ENCODE measurements at regions not wholly inside any gene's neighbourhood (a gene's known extent, or its start where the extent isn't known, plus 50 kb on each side); places are given as distances from the start of the nearest gene placed in this dataset.
"Not testable (repeated sequence)": the region's sequence is repeated elsewhere in the genome, so short reads cannot be mapped to it uniquely, and the experiment has no call there.

GRCh38 chr6:44037276-44037675, 90.0 kb downstream of the MRPL14 start:
- BruUV-seq (replicated peaks), result not testable (repeated sequence)

GRCh38 chr6:44036699-44037101, 90.6 kb downstream of the MRPL14 start:
- POLR2A ChIA-PET, result no interaction called here
- WGBS (ENCODE audit: low lambda C conversion rate), result 12% methylated on average over 9 of the region's 9 CpGs
- TF ChIP-seq TBX2 (CRISPR knock-in tag; IDR thresholded peaks at IDR 0.05; ENCODE audit: borderline replicate concordance), result peak; percentile 13; the same call in 1 of the 2 replicates
- TF ChIP-seq ZNF878 (CRISPR knock-in tag; IDR thresholded peaks at IDR 0.05), result no peak
- TF ChIP-seq RCOR2 (CRISPR knock-in tag; IDR thresholded peaks at IDR 0.05), result 0 out of 2 replicates have a peak, but pooled peaks have one; percentile 29
- peak; percentile 55; the same call in 1 of the 2 replicates for TF ChIP-seq ZNF646 (CRISPR knock-in tag; IDR thresholded peaks at IDR 0.05)
- peak; percentile 31; the same call in 1 of the 2 replicates for TF ChIP-seq FOXK1 (CRISPR knock-in tag; IDR thresholded peaks at IDR 0.05; ENCODE audit: borderline replicate concordance, low read depth)
- no peak for TF ChIP-seq ZNF44 (CRISPR knock-in tag; IDR thresholded peaks at IDR 0.05)
- TF ChIP-seq HNRNPL (IDR thresholded peaks at IDR 0.05; ENCODE audit: low read depth, low read length), result no peak
- peak; percentile 27; the same call in 1 of the 2 replicates for TF ChIP-seq MAX (IDR thresholded peaks at IDR 0.05)
- TF ChIP-seq ZNF546 (CRISPR knock-in tag; conservative IDR thresholded peaks at IDR 0.05), result 0 out of 2 replicates have a peak, but pooled peaks have one; percentile 27
- TF ChIP-seq MYNN (CRISPR knock-in tag; IDR thresholded peaks at IDR 0.05; ENCODE audit: low read depth), result no peak
- TF ChIP-seq MIXL1 (CRISPR knock-in tag; IDR thresholded peaks at IDR 0.05), result no peak

More at GRCh38 chr6:44037276-44037675, 90.0 kb downstream of the MRPL14 start:
- TF ChIP-seq SP2 (CRISPR knock-in tag; IDR thresholded peaks at IDR 0.05), result 0 out of 2 replicates have a peak, but pooled peaks have one; percentile 22
- TF ChIP-seq CEBPG (CRISPR knock-in tag; IDR thresholded peaks at IDR 0.05), result peak; percentile 72
- TF ChIP-seq ZNF605 (CRISPR knock-in tag; IDR thresholded peaks at IDR 0.05), result peak; percentile 60; the same call in 1 of the 2 replicates
- TF ChIP-seq ZNF501 (CRISPR knock-in tag; IDR thresholded peaks at IDR 0.05), result peak; percentile 31; the same call in 1 of the 2 replicates
- TF ChIP-seq ZNF607 (CRISPR knock-in tag; IDR thresholded peaks at IDR 0.05; ENCODE audit: borderline replicate concordance), result 0 out of 2 replicates have a peak, but pooled peaks have one; percentile 62
- H3K9me3 ChIP-seq (ENCODE audit: low read length); H4K20me1 ChIP-seq (ENCODE audit: insufficient read depth, low read length); ATAC-seq; CTCF ChIA-PET (ENCODE audit: low intra/inter-chr PET ratio, low total read pairs); in situ Hi-C loops (cut with HindIII; ENCODE audit: extremely low pct_ligation_motif_present, low pct_unique_long_range_greater_than_20kb); POLR2A ChIA-PET; H3K79me2 ChIP-seq (ENCODE audit: insufficient read depth, low read length); DNase-seq (ENCODE audit: low spot score); intact Hi-C loops (cut with micrococcal nuclease; ENCODE audit: unreplicated experiment); H3K27ac ChIP-seq (ENCODE audit: extremely low read length, insufficient read depth, low read length); H2AFZ ChIP-seq (ENCODE audit: low read length); FAIRE-seq; H3K36me3 ChIP-seq (replicated peaks in 1 of 2; ENCODE audit: control insufficient read depth in 1 of 2, insufficient read depth in 2 of 2, low read length in 2 of 2): not testable (repeated sequence)
- H3K4me1 ChIP-seq (ENCODE audit: insufficient read depth, low read length), result peaks cover 54% of the 10 kb centered on the region
- WGBS (ENCODE audit: low lambda C conversion rate), result 34% methylated on average over 9 of the region's 9 CpGs
- peak overlapping the region; percentile 76 for H3K4me2 ChIP-seq (ENCODE audit: low read depth, low read length)
- peak overlapping the region in 2 of 3 experiments; percentile 29 to 56; a peak in 1 of 6 replicates for H3K4me3 ChIP-seq (replicated peaks in 1 of 3; ENCODE audit: insufficient read depth in 1 of 3, low read depth in 2 of 3, low read length in 3 of 3)
- peaks cover 1 to 17% of the 10 kb centered on the region in 2 experiments for H3K27me3 ChIP-seq (ENCODE audit: control insufficient read depth in 1 of 2, insufficient read depth in 2 of 2, low read length in 2 of 2)
- H3K9ac ChIP-seq (ENCODE audit: insufficient read depth, low read depth, low read length), result peak overlapping the region; percentile 49; the same call in 1 of the 2 replicates

More at GRCh38 chr6:44036699-44037101, 90.6 kb downstream of the MRPL14 start:
- H3K4me2 ChIP-seq (ENCODE audit: low read depth, low read length), result peak overlapping the region; percentile 76
- no TSS peak for BruUV-seq (replicated peaks)
- no peak for FAIRE-seq
- H3K79me2 ChIP-seq (ENCODE audit: insufficient read depth, low read length), result no peaks in the 10 kb centered on the region
- DNase-seq (ENCODE audit: low spot score), result peak; percentile 49
- peak overlapping the region; percentile 1 to 56 (median 29); a peak in 1 of 6 replicates for H3K4me3 ChIP-seq (replicated peaks in 1 of 3; ENCODE audit: insufficient read depth in 1 of 3, low read depth in 2 of 3, low read length in 3 of 3)
- H3K36me3 ChIP-seq (replicated peaks in 1 of 2; ENCODE audit: control insufficient read depth in 1 of 2, insufficient read depth in 2 of 2, low read length in 2 of 2), result no peaks in the 10 kb centered on the region
- in situ Hi-C loops (cut with HindIII; ENCODE audit: extremely low pct_ligation_motif_present, low pct_unique_long_range_greater_than_20kb), result no loop called here
- ATAC-seq, result peak; percentile 58
- no peaks in the 10 kb centered on the region for H4K20me1 ChIP-seq (ENCODE audit: insufficient read depth, low read length)
- CTCF ChIA-PET (ENCODE audit: low intra/inter-chr PET ratio, low total read pairs), result no interaction called here
- no peaks in the 10 kb centered on the region for H3K9me3 ChIP-seq (ENCODE audit: low read length)
- H3K9ac ChIP-seq (ENCODE audit: insufficient read depth, low read depth, low read length), result peak overlapping the region; percentile 49; the same call in 1 of the 2 replicates
- peaks cover 48% of the 10 kb centered on the region for H3K4me1 ChIP-seq (ENCODE audit: insufficient read depth, low read length)
- intact Hi-C loops (cut with micrococcal nuclease; ENCODE audit: unreplicated experiment), result no loop called here
- H3K27me3 ChIP-seq (ENCODE audit: control insufficient read depth in 1 of 2, insufficient read depth in 2 of 2, low read length in 2 of 2), result peaks cover 1 to 17% of the 10 kb centered on the region in 2 experiments
- no peak overlapping the region for H2AFZ ChIP-seq (ENCODE audit: low read length)
- H3K27ac ChIP-seq (ENCODE audit: extremely low read length, insufficient read depth, low read length), result peak overlapping the region; percentile 26
